ENCODE measurements at regions not wholly inside any gene's neighbourhood (a gene's known extent, or its start where the extent isn't known, plus 50 kb on each side); places are given as distances from the start of the nearest gene placed in this dataset.

DNA sequence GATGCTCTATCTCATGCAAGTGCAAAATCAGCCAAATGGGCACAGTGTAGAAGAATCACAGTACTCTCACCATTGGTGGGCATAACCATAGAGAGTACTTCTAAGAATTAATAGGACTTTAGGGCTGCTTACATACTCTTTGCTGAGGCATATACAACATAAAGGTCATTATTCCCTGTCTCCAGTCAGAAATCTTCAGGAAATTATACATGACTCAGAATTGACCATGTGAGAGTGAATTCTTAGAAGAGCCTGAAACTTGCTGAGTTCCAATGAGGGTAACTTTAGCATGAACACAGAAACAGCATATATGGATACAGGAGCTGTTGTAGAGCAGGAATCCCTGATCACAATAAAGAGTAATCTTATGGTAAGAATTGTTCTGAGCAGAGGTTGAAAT, 498.7 kb downstream of the TENT5A start:
- DNase-seq (ENCODE audit: low spot score): no peak
- TF ChIP-seq, protein P1, sequence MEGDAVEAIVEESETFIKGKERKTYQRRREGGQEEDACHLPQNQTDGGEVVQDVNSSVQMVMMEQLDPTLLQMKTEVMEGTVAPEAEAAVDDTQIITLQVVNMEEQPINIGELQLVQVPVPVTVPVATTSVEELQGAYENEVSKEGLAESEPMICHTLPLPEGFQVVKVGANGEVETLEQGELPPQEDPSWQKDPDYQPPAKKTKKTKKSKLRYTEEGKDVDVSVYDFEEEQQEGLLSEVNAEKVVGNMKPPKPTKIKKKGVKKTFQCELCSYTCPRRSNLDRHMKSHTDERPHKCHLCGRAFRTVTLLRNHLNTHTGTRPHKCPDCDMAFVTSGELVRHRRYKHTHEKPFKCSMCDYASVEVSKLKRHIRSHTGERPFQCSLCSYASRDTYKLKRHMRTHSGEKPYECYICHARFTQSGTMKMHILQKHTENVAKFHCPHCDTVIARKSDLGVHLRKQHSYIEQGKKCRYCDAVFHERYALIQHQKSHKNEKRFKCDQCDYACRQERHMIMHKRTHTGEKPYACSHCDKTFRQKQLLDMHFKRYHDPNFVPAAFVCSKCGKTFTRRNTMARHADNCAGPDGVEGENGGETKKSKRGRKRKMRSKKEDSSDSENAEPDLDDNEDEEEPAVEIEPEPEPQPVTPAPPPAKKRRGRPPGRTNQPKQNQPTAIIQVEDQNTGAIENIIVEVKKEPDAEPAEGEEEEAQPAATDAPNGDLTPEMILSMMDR (IDR thresholded peaks at IDR 0.05; ENCODE audit: extremely low read depth, missing control alignments): no peak

DNA sequence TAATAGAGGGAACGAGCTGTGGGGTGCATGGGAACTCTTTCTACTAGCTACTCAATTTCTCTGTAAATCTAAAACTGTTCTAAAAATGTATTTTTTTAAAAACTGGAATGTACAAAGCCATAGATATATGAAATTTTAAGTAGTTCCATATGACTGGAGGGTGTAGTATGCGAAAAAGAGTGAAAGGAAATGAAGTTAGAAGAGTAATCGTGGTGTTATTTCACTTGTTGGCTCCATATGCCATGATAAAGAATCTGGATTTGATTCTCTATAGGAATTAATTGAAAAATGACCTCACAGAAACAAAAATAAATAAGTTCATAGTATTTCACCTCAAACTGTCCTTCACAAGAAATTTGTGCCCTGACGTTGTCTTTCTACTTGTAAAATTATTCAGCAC, 500.2 kb downstream of the TENT5A start:
- TF ChIP-seq, protein P1 (IDR thresholded peaks at IDR 0.05; ENCODE audit: extremely low read depth, missing control alignments): no peak

DNA sequence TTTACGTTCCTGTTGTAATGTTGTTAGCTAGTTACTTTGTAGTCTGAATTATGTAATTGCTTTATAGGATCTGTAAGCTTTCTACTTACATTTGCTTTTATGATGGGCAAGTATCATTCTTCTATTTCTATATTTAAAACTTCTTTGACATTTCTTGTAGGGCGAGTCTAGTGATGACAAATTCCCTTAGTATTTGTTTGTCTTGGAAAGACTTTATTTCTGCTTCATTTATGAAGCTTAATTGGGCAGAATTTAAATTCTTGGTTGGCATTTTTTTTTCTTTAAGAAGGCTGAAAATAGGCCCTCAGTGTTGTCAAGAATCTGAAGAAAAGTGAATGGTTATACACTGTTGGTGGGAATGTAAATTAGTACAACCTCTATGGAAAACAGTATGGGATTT, 506.3 kb downstream of the TENT5A start:
- TF ChIP-seq, protein P1 (IDR thresholded peaks at IDR 0.05; ENCODE audit: extremely low read depth, missing control alignments): no peak
- no peak for DNase-seq (ENCODE audit: low spot score)

More for the DNA sequence above, 500.2 kb downstream of the TENT5A start:
- no peak for DNase-seq (ENCODE audit: low spot score)

DNA sequence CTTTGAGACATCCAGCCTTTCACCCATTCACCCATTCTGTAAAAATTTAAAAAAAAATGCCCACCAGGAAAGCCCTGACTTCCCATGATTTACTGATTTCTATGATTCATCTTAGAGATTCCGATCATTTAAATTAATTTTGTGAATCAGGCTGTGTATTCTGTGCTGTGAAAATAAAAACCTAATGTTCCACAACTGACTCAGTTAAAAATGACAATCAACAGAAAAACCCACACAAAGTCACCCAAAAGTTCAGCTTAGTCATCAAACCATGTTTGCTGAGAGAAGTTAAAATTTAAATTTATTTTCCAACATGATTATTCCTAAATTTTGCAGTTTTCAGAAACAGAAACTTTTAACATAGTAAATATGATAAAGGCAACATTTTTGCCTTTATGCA, 509.9 kb downstream of the TENT5A start:
- no peak for DNase-seq (ENCODE audit: low spot score)
- TF ChIP-seq, protein P1 (IDR thresholded peaks at IDR 0.05; ENCODE audit: extremely low read depth, missing control alignments): no peak

DNA sequence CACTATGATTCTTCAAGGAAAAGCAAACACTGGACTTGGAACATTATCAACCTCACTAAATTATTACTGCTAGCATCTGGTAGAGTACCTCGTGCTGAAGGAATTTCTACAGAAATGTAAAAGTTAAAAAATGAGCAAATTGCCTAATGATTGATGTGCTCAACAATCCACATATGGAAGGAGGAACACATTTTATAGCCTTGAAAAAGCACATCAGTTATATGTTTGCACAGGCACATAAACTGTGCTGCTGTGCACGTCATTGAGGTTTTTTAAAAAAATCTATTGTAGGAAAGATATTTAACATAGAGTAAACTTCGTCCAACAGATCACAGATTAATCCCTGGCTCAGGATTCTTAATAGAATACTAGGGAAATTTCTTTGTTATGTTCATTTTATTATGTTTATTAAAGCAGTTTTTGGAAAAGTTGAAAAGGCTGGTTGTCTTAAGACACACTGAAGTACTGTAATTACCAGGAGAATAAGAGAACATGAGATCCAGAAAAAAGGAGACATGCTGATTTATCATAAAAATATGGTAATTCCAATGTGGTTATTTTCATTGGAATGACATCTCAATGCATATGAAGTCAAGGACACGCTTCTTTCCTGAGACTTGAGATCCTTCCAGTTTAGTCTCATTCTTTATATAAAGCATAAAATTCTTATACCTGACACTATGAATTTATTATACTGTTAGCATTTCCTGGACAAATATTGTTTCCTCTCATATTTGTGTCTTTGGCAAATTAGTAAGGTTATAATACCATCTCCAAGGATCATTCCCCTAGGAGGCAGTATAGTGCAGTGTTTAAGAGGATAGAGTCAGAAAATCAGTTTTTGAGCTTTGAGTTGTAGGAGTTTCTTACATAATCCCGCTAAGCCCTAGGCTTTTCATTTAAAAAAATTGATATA, 511.1 kb downstream of the TENT5A start:
- no peak for DNase-seq (ENCODE audit: low spot score)
- TF ChIP-seq, protein P1 (IDR thresholded peaks at IDR 0.05; ENCODE audit: extremely low read depth, missing control alignments): no peak

DNA sequence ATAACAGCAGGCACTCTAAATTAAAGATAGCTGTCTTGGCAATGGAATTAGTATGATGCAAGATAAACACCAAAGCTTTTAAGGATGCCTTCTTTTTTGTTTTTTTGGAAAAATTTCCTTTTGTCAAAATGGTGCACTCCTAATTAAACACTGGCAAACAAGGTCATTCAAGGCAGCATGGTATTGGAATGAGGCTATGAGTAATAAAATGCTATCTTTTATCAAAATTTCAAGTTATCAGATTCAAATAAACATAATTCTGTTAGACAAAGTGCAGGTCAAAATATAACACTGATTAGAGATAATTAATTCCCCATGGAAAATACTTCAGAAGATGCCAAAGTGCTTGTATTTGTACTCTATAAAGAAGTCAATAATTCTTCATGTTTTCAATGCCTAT, 514.1 kb downstream of the TENT5A start:
- no peak for DNase-seq (ENCODE audit: low spot score)
- TF ChIP-seq, protein P1 (IDR thresholded peaks at IDR 0.05; ENCODE audit: extremely low read depth, missing control alignments): no peak

DNA sequence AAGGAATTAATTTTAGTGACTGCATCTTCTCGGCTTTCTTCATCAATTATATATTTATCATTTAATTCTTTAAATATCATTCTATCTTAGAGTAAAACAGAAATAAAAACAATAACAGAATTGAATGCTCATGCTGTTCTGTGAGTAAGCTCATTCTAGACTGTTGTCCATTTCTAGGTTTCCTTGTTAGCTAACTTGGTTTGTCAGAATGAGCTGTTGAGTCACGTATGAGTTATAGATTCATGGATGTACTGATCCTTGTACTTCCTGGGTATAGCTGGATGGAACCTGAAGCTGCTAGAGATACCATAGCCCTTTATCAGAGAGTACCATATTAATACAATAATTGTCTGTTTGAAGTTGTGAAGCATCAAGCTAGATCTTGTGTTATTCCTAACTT, 515.3 kb downstream of the TENT5A start:
- no peak for DNase-seq (ENCODE audit: low spot score)
- TF ChIP-seq, protein P1 (IDR thresholded peaks at IDR 0.05; ENCODE audit: extremely low read depth, missing control alignments): no peak

Measured in GM20000 (cell line).